Uterus (tissue), 2 donors: ENCODE measurements at regions not wholly inside any gene's neighbourhood (a gene's known extent, or its start where the extent isn't known, plus 50 kb on each side); places are given as distances from the start of the nearest gene placed in this dataset.

Source experiments
- CTCF ChIP-seq, 4 experiments: fragments of 200-600 bp in 2 of 4; fragments of 450-650 bp in 2 of 4; sonication (generic) in 2 of 4; IDR thresholded peaks; one replicate each; pipeline ENCODE4 v1.5.1; 2016 to 2019; ENCODE audit warnings: antibody characterized with exemption in 4 of 4, mild to moderate bottlenecking in 2 of 4, moderate library complexity in 1 of 4
- POLR2A ChIP-seq, 2 donors: fragments of 450-650 bp; IDR thresholded peaks; one replicate each; pipeline ENCODE4 v1.6.1; 2016; ENCODE audit warnings: antibody characterized with exemption in 2 of 2, mild to moderate bottlenecking in 1 of 2, moderate library complexity in 1 of 2

- TF ChIP-seq CTCF (IDR thresholded peaks at IDR 0.05) (no peak), POLR2A (IDR thresholded peaks at IDR 0.05) (no peak)
These were observed 268.6 kb downstream of the SEC23IP start for GRCh38 chr10:120161111-120161510.
